Lower lobe of right lung (tissue), 2 donors: ENCODE measurements at regions not wholly inside any gene's neighbourhood (a gene's known extent, or its start where the extent isn't known, plus 50 kb on each side); places are given as distances from the start of the nearest gene placed in this dataset.

ENCODE experiments used
- ATAC-seq, 2 donors: fragments of 200-7000 bp; cut with Tn5 transposase; one replicate each; pipeline ENCODE4 v1.9.1; 2020 to 2022; ENCODE audit warnings: mild to moderate bottlenecking in 2 of 2, moderate library complexity in 2 of 2
- DNase-seq: peaks from one replicate; pipeline ENCODE4 v3.0.0-alpha.2; 2020
- H3K27ac ChIP-seq: fragments of 200-600 bp; one replicate; pipeline ENCODE4 v1.8.0; 2022
- H3K27me3 ChIP-seq: fragments of 200-600 bp; one replicate; pipeline ENCODE4 v1.8.0; 2022; ENCODE audit warnings: low read depth
- H3K36me3 ChIP-seq: fragments of 200-600 bp; one replicate; pipeline ENCODE4 v1.8.0; 2022; ENCODE audit warnings: mild to moderate bottlenecking
- H3K4me1 ChIP-seq: fragments of 200-600 bp; one replicate; pipeline ENCODE4 v1.8.0; 2022
- H3K4me3 ChIP-seq: fragments of 200-600 bp; one replicate; pipeline ENCODE4 v1.8.0; 2022; ENCODE audit warnings: mild to moderate bottlenecking
- H3K9me3 ChIP-seq: fragments of 200-600 bp; one replicate; pipeline ENCODE4 v1.8.0; 2022
- CTCF ChIP-seq: fragments of 200-600 bp; IDR thresholded peaks from one replicate; pipeline ENCODE4 v1.8.0; 2022; ENCODE audit warnings: antibody characterized with exemption, mild to moderate bottlenecking
- intact Hi-C: fragments of 100-400 bp; cut with DNase I; formaldehyde crosslinking; loops from one replicate; pipeline ENCODE4 v1.11.0; 2022
- donor health status: DM: no; HTN: yes; CAD: no; lungs with severe emphysema.

DNA sequence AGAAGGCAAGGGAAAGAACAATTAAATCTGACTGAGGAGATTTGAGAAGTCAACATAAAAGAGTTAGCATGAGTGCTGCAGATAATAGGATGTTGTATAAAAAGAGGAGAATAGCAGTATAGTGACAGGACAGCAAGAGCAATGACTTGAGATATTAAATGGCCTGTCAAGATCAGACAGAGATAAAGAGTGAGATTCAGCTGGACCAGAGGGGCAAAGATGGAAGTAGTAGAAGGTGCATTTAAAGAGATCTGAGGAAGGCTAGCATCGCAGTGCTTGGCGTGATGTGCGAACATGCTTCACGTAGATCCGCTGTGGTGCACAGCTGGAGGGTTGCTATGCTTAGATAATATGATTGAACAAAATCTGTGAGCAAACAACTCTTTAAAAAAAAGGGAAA is 1422.6 kb upstream of the CDH8 start:
- H3K4me3 ChIP-seq: no peak overlapping the region

DNA sequence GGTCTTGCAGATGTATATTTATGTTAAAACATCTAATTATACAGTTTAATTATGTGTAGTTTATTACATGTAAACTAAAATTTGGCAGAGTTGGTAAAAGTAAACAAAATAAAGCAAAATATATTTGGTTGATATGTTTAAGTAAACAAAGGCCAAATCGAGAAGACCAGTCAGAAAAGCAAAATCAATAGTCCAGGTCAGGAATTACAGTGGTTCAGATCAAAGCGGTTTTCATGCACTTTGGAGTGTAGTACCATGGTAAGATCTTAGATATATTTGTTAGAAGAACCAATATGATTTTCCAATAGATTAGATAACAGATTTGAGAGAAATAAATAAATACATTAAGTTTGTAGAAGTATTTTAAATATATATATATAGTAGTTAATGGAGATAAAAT is 1421.6 kb upstream of the CDH8 start:
- Histone ChIP-seq H3K9me3 (no peaks in the 10 kb centered on the region), H3K27ac (no peak overlapping the region), H3K4me3 (no peak overlapping the region), H3K36me3 (no peaks in the 10 kb centered on the region), H3K27me3 (no peaks in the 10 kb centered on the region), H3K4me1 (no peaks in the 10 kb centered on the region)
- TF ChIP-seq CTCF: no peak
- ATAC-seq: no peak
- intact Hi-C loops: no loop called here
- no peak for DNase-seq

More for the DNA sequence above, 1422.6 kb upstream of the CDH8 start:
- intact Hi-C loops: no loop called here
- Histone ChIP-seq H3K27me3 (no peaks in the 10 kb centered on the region), H3K9me3 (no peaks in the 10 kb centered on the region), H3K36me3 (no peaks in the 10 kb centered on the region), H3K4me1 (no peaks in the 10 kb centered on the region), H3K27ac (no peak overlapping the region)
- no peak for ATAC-seq
- TF ChIP-seq CTCF: no peak
- DNase-seq: no peak

DNA sequence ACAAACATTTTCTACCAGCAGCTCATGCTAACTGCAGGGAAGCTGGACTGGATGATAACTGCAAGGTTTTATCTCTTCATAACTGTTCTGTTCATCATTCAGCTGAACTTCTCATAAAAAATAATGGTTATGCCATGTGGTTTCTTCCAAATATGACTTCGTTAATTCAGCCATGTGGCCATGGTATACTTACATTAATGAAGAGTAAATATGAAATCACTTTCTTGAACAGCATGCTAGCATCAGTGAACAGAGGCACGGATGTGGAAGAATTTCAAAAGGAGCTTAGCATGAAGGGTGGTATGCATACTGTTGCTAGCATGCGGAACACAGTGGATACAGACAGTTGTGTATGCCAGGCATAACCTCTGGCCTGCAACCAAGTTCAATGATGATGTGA is 1417.0 kb upstream of the CDH8 start:
- intact Hi-C loops: no loop called here
- no peaks in the 10 kb centered on the region for H3K4me1 ChIP-seq
- H3K27ac ChIP-seq: no peak overlapping the region
- no peaks in the 10 kb centered on the region for H3K36me3 ChIP-seq
- ATAC-seq (no peak), DNase-seq (no peak)
- H3K27me3 ChIP-seq: no peaks in the 10 kb centered on the region
- no peak overlapping the region for H3K4me3 ChIP-seq
- no peak for TF ChIP-seq CTCF
- no peaks in the 10 kb centered on the region for H3K9me3 ChIP-seq

DNA sequence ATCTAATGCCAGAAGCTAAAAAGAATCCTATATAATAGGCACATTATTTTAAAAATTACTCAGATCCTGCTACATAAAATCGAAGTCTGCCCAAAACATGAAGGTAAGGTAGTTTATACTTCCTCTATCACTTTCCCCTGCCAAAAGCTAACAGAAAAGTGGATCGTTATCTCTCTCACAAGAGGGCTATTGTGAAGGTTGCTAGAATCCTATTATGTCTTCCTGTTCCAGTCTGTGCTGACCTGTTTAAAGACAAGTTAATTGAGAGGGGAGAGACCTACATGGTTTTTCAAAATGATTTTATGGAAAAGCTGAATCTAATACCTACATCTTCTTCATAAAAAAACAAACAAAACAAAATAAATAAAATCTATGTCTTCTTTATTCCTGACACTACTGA is 1410.9 kb upstream of the CDH8 start:
- no peak for ATAC-seq
- no peak overlapping the region for H3K27ac ChIP-seq
- H3K36me3 ChIP-seq: no peaks in the 10 kb centered on the region
- intact Hi-C loops: no loop called here
- DNase-seq: no peak
- no peaks in the 10 kb centered on the region for H3K9me3 ChIP-seq
- H3K4me1 ChIP-seq: no peaks in the 10 kb centered on the region
- no peaks in the 10 kb centered on the region for H3K27me3 ChIP-seq
- H3K4me3 ChIP-seq: no peak overlapping the region
- TF ChIP-seq CTCF: no peak

DNA sequence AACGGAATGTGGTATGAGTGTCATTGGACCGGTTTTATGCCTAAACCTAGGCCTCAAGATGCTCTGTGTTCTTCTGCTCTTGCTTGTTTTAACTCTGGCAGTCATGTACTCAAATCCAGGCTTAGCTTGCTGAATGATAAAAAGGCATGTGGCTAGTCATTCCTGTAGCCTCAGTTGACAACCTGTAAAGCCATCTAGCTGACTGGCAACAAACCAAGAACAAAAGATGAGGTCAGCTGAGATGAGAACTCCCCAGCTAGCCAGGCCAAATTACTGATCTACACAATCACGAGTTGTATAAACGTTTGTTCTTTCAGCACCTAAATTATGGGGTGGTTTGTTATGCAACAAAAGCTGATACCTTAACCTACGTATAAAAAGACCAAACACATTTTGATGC is 1406.0 kb upstream of the CDH8 start:
- Histone ChIP-seq H3K27me3 (no peaks in the 10 kb centered on the region), H3K4me3 (no peak overlapping the region), H3K27ac (no peak overlapping the region), H3K36me3 (no peaks in the 10 kb centered on the region), H3K4me1 (no peaks in the 10 kb centered on the region), H3K9me3 (no peaks in the 10 kb centered on the region)
- no peak for DNase-seq
- no peak for ATAC-seq
- no peak for TF ChIP-seq CTCF
- intact Hi-C loops: no loop called here

DNA sequence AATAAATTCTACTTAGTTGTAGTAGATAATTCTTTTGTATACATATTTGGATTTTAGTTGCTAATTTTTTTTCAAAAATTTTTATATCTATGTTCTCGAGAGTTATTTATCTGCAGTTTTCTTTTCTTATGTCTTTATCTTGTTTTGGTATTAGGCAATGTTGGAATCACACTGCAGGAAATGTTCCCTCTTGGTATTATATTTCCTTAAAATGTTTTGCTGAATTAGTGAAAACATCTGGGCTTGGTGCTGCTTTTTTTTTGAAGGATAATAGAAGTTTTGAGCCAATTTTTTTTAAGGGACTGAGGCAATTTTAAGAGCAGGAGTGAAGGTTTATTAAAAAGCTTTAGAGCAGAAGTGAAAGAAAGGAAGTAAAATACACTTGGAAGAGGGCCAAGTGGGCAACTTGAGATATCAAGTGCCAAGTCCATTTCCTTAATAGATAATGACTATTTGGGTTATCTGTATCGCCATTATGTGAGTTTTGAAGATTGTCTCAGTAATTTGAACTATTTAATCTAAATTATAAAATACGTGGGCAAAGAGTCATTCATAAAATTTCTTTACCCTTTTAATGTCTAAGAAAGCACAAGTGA is 1390.1 kb upstream of the CDH8 start:
- no peak for TF ChIP-seq CTCF
- Histone ChIP-seq H3K36me3 (no peaks in the 10 kb centered on the region), H3K4me1 (no peaks in the 10 kb centered on the region), H3K27me3 (no peaks in the 10 kb centered on the region), H3K27ac (no peak overlapping the region), H3K9me3 (no peaks in the 10 kb centered on the region), H3K4me3 (no peak overlapping the region)
- DNase-seq (no peak), ATAC-seq (no peak)
- intact Hi-C loops: no loop called here
